B cell (primary cell): ENCODE measurements at regions not wholly inside any gene's neighbourhood (a gene's known extent, or its start where the extent isn't known, plus 50 kb on each side); places are given as distances from the start of the nearest gene placed in this dataset.

Experiments
- ATAC-seq: fragments of 200-7000 bp; cut with Tn5 transposase; one replicate; pipeline ENCODE4 v1.10.0; 2021; ENCODE audit warnings: low read depth, mild to moderate bottlenecking, moderate number of reproducible peaks, moderate library complexity
- CTCF ChIA-PET: fragments of 350-600 bp; sonication (Branson Sonifier 250); formaldehyde crosslinking; loops from one replicate; lab custom pipeline; 2021; ENCODE audit warnings: antibody characterized with exemption, inconsistent platforms; lab: Charles Lee
- POLR2A ChIA-PET: fragments of 350-600 bp; sonication (Branson Sonifier 250); formaldehyde crosslinking; loops from one replicate; lab custom pipeline; 2021; ENCODE audit warnings: antibody characterized with exemption; lab: Charles Lee
- DNase-seq: peaks from one replicate; pipeline ENCODE4 v3.0.0; 2013
- H2AFZ ChIP-seq: 2 replicates; pipeline ENCODE4 v1.6.1; 2012; ENCODE audit warnings: mild to moderate bottlenecking, low read depth, low read length; ENCODE audit not compliant: insufficient read depth, poor library complexity, severe bottlenecking
- H3K27ac ChIP-seq, 2 donors: 1 replicate in 1 of 2; 2 replicates in 1 of 2; pipeline ENCODE4 v1.5.1; 2012 to 2013; ENCODE audit warnings: low read length in 2 of 2, mild to moderate bottlenecking in 2 of 2, moderate library complexity in 1 of 2
- H3K27me3 ChIP-seq, 4 experiments: fragments of 200-600 bp in 1 of 4; sonication (generic) in 1 of 4; replicated peaks in 1 of 4; 1 replicate in 2 of 4; 2 replicates in 2 of 4; pipeline versions ENCODE4 v1.6.1 to v1.7.0; 2013 to 2016; ENCODE audit warnings: low read length in 3 of 4, mild to moderate bottlenecking in 2 of 4, mixed read lengths in 1 of 4, moderate library complexity in 1 of 4; ENCODE audit not compliant: insufficient read depth in 4 of 4, control insufficient read depth in 3 of 4; ENCODE audit errors: control extremely low read depth in 1 of 4
- H3K36me3 ChIP-seq, 2 experiments: replicated peaks in 1 of 2; 1 replicate in 1 of 2; 2 replicates in 1 of 2; pipeline versions ENCODE4 v1.6.1 to v1.7.1; 2013; ENCODE audit warnings: low read length in 1 of 2; ENCODE audit not compliant: insufficient read depth in 2 of 2, control insufficient read depth in 1 of 2; ENCODE audit errors: control extremely low read depth in 1 of 2, extremely low read depth in 1 of 2
- H3K4me1 ChIP-seq, 2 donors: fragments of 200-600 bp in 1 of 2; sonication (generic) in 1 of 2; 1 replicate in 1 of 2; 2 replicates in 1 of 2; pipeline versions ENCODE4 v1.5.1 to v1.6.1; 2013 to 2017; ENCODE audit warnings: low read length in 2 of 2; ENCODE audit not compliant: control insufficient read depth in 2 of 2, insufficient read depth in 2 of 2
- H3K4me2 ChIP-seq: replicated peaks from 2 replicates; pipeline ENCODE3; 2012; ENCODE audit warnings: mild to moderate bottlenecking, low read depth, low read length; ENCODE audit not compliant: poor library complexity, severe bottlenecking
- H3K4me3 ChIP-seq, 5 experiments: fragments of 200-600 bp in 1 of 5; sonication (generic) in 1 of 5; 1 replicate in 3 of 5; 2 replicates in 2 of 5; pipeline versions ENCODE4 v1.5.1 to v1.7.0; 2011 to 2016; ENCODE audit warnings: low read length in 4 of 5, mild to moderate bottlenecking in 4 of 5, low read depth in 2 of 5, control low read depth in 1 of 5, moderate library complexity in 1 of 5; ENCODE audit not compliant: insufficient read depth in 1 of 5; ENCODE audit errors: control extremely low read depth in 1 of 5, extremely low read depth in 1 of 5
- H3K79me2 ChIP-seq: fragments of 200-600 bp; sonication (generic); one replicate; pipeline ENCODE4 v1.6.0; 2016; ENCODE audit warnings: low read length; ENCODE audit not compliant: control insufficient read depth, insufficient read depth
- H3K9ac ChIP-seq: fragments of 200-600 bp; sonication (generic); 2 replicates; pipeline ENCODE4 v1.6.1; 2017; ENCODE audit warnings: mild to moderate bottlenecking, low read length, moderate library complexity
- H3K9me3 ChIP-seq, 3 donors: one replicate each; pipeline versions ENCODE4 v1.6.1 to v1.7.1; 2013; ENCODE audit warnings: low read length in 2 of 3; ENCODE audit not compliant: control insufficient read depth in 2 of 3, insufficient read depth in 1 of 3; ENCODE audit errors: control extremely low read depth in 1 of 3
- H4K20me1 ChIP-seq: 2 replicates; pipeline ENCODE4 v1.6.0; 2012; ENCODE audit warnings: mild to moderate bottlenecking, low read length; ENCODE audit not compliant: insufficient read depth, control insufficient read depth, poor library complexity, severe bottlenecking
- H3K27ac Mint-ChIP-seq: one replicate; pipeline ENCODE4 v1.8.0; 2021; ENCODE audit warnings: mixed read lengths
- H3K27me3 Mint-ChIP-seq: one replicate; pipeline ENCODE4 v1.8.0; 2021; ENCODE audit warnings: mixed read lengths
- H3K4me1 Mint-ChIP-seq: one replicate; pipeline ENCODE4 v1.8.0; 2021; ENCODE audit warnings: mixed read lengths
- H3K4me3 Mint-ChIP-seq: one replicate; pipeline ENCODE4 v1.8.0; 2021; ENCODE audit warnings: mixed read lengths
- H3K9me3 Mint-ChIP-seq: one replicate; pipeline ENCODE4 v1.8.0; 2022; ENCODE audit warnings: mixed read lengths; ENCODE audit not compliant: insufficient read depth
- CTCF ChIP-seq: fragments of 200-600 bp; IDR thresholded peaks from one replicate; pipeline ENCODE4 v1.8.0; 2022; ENCODE audit warnings: antibody characterized with exemption, mild to moderate bottlenecking
- EZH2 ChIP-seq: IDR thresholded peaks from 2 replicates; pipeline ENCODE4 v1.6.1; 2012; ENCODE audit warnings: borderline replicate concordance, low read depth, mild to moderate bottlenecking, moderate library complexity, low read length; ENCODE audit not compliant: insufficient read depth, poor library complexity, severe bottlenecking
- whole genome bisulfite sequencing: methylation state at CpG from one replicate; pipeline ENCODE4 v1.1.5; 2013; ENCODE audit warnings: missing lambda C conversion rate; ENCODE audit not compliant: insufficient coverage; 5-methylcytosine and 5-hydroxymethylcytosine counted together
- intact Hi-C: fragments of 100-400 bp; cut with micrococcal nuclease; formaldehyde crosslinking; loops from one replicate; pipeline ENCODE4 v1.10.0; 2022

GRCh38 chr7:42690794-42691639, 220.9 kb downstream of the C7orf25 start:
- POLR2A ChIA-PET: no interaction called here
- intact Hi-C loops: no loop called here
- no peak overlapping the region for H2AFZ ChIP-seq

More at GRCh38 chr7:42690794-42691639, 220.9 kb downstream of the C7orf25 start:
- no peaks in the 10 kb centered on the region for H3K27me3 Mint-ChIP-seq
- H3K9me3 Mint-ChIP-seq: no peaks in the 10 kb centered on the region
- Histone ChIP-seq H3K4me1 (no peaks in the 10 kb centered on the region), H3K9me3 (no peaks in the 10 kb centered on the region), H3K36me3 (no peaks in the 10 kb centered on the region), H3K9ac (no peak overlapping the region), H3K27me3 (no peaks in the 10 kb centered on the region), H3K79me2 (no peaks in the 10 kb centered on the region), H3K4me3 (no peak overlapping the region), H4K20me1 (no peaks in the 10 kb centered on the region), H3K4me2 (no peak overlapping the region), H3K27ac (no peak overlapping the region)
- ATAC-seq: no peak
- H3K4me3 Mint-ChIP-seq: no peak overlapping the region
- WGBS: 59% methylated on average over 11 of the region's 11 CpGs
- CTCF ChIA-PET: interaction anchor here (0.7 kb wide), 1 partner anchor 22 kb away, joined by 4 read pairs; no protein-coding TSS in a partner anchor
- no peaks in the 10 kb centered on the region for H3K4me1 Mint-ChIP-seq
- DNase-seq: no peak
- H3K27ac Mint-ChIP-seq: no peak overlapping the region
- no peak for TF ChIP-seq CTCF
- no peak for TF ChIP-seq EZH2
